Mesothelial cell of epicardium (in vitro differentiated cells): ENCODE measurements at regions not wholly inside any gene's neighbourhood (a gene's known extent, or its start where the extent isn't known, plus 50 kb on each side); places are given as distances from the start of the nearest gene placed in this dataset.

Experiments
- DNase-seq, 2 experiments: peaks; one replicate each; pipeline ENCODE4 v3.0.0; 2021; ENCODE audit warnings: low spot score in 2 of 2; ENCODE audit not compliant: unreplicated experiment in 2 of 2
- H3K27ac Mint-ChIP-seq: 2 replicates; pipeline ENCODE4 v1.8.0; 2021; ENCODE audit warnings: mixed read lengths
- H3K27me3 Mint-ChIP-seq: 2 replicates; pipeline ENCODE4 v1.8.0; 2021; ENCODE audit warnings: low read depth, mixed read lengths
- H3K36me3 Mint-ChIP-seq: 2 replicates; pipeline ENCODE4 v1.8.0; 2021; ENCODE audit warnings: mixed read lengths
- H3K4me1 Mint-ChIP-seq: 2 replicates; pipeline ENCODE4 v1.8.0; 2021; ENCODE audit warnings: mixed read lengths
- H3K4me3 Mint-ChIP-seq: 2 replicates; pipeline ENCODE4 v1.8.0; 2021; ENCODE audit warnings: mild to moderate bottlenecking, moderate library complexity, mixed read lengths
- H3K9me3 Mint-ChIP-seq: 2 replicates; pipeline ENCODE4 v1.8.0; 2021; ENCODE audit warnings: mixed read lengths
- TF ChIP-seq, protein P1 (sequence below): fragments of 200-600 bp; sonication (generic); IDR thresholded peaks from one replicate; pipeline ENCODE4 v1.5.0; 2021; ENCODE audit warnings: antibody characterized with exemption; ENCODE audit not compliant: unreplicated experiment

GRCh38 chr5:12840972-12841371 is 936.7 kb upstream of the CTNND2 start:
- peaks cover 26% of the 10 kb centered on the region for H3K27me3 Mint-ChIP-seq

DNA sequence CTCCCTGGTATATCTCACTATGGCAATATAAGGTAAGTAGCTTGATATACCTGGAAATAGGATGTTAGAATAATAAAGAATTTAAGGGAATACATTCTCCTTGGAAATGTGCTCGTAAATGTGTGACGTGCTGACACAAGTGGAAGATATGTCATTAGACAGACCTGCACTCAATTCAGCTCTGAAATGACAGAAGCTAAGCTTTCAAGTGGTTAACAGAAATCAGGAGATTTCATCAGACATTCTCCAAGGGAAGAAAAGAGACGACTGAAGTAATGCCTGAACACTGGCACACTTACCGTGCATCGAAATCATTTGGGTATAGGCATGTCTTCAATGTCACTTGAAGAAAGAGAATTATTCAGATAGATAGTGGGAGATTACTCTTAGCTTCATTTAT is 933.3 kb upstream of the CTNND2 start:
- Mint-ChIP-seq H3K36me3 (no peaks in the 10 kb centered on the region), H3K4me3 (no peak overlapping the region), H3K4me1 (no peaks in the 10 kb centered on the region), H3K27ac (no peak overlapping the region), H3K27me3 (peaks cover 24% of the 10 kb centered on the region), H3K9me3 (no peaks in the 10 kb centered on the region)
- TF ChIP-seq, protein P1, sequence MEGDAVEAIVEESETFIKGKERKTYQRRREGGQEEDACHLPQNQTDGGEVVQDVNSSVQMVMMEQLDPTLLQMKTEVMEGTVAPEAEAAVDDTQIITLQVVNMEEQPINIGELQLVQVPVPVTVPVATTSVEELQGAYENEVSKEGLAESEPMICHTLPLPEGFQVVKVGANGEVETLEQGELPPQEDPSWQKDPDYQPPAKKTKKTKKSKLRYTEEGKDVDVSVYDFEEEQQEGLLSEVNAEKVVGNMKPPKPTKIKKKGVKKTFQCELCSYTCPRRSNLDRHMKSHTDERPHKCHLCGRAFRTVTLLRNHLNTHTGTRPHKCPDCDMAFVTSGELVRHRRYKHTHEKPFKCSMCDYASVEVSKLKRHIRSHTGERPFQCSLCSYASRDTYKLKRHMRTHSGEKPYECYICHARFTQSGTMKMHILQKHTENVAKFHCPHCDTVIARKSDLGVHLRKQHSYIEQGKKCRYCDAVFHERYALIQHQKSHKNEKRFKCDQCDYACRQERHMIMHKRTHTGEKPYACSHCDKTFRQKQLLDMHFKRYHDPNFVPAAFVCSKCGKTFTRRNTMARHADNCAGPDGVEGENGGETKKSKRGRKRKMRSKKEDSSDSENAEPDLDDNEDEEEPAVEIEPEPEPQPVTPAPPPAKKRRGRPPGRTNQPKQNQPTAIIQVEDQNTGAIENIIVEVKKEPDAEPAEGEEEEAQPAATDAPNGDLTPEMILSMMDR, result no peak
- no peak for DNase-seq

More at GRCh38 chr5:12840972-12841371, 936.7 kb upstream of the CTNND2 start:
- Mint-ChIP-seq H3K27ac (no peak overlapping the region), H3K4me3 (no peak overlapping the region), H3K4me1 (no peaks in the 10 kb centered on the region), H3K36me3 (no peaks in the 10 kb centered on the region), H3K9me3 (no peaks in the 10 kb centered on the region)
- TF ChIP-seq, protein P1, result no peak
- DNase-seq, result no peak

DNA sequence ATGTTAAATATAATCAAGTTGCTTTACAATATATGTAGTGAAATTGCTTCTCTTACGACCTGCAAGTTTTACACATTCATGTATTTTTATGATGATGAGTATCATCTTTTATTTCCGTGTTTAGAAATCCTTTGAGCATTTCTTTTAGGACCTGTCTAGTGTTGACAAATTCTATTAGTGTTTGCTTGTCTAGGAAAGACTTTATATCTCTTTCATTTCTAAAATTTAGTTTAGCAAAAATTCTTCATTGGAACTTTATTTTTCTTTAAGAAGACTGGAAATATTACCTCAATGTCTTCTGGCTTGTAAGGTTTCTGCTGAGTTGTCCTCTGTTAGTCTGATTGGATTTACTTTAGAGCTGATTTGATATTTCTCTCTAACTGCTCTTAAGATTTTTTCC is 920.9 kb upstream of the CTNND2 start:
- Mint-ChIP-seq H3K36me3 (peaks cover 2% of the 10 kb centered on the region), H3K27me3 (no peaks in the 10 kb centered on the region), H3K4me3 (no peak overlapping the region), H3K9me3 (peaks cover 57% of the 10 kb centered on the region), H3K4me1 (no peaks in the 10 kb centered on the region), H3K27ac (no peak overlapping the region)
- DNase-seq, result no peak
- TF ChIP-seq, protein P1, result no peak

- H3K36me3 Mint-ChIP-seq, result no peaks in the 10 kb centered on the region
- H3K4me3 Mint-ChIP-seq, result no peak overlapping the region
- DNase-seq, result no peak
- H3K9me3 Mint-ChIP-seq, result no peaks in the 10 kb centered on the region
- no peak overlapping the region for H3K27ac Mint-ChIP-seq
- TF ChIP-seq, protein P1, result no peak
- H3K4me1 Mint-ChIP-seq, result no peaks in the 10 kb centered on the region
- H3K27me3 Mint-ChIP-seq, result peaks cover 4% of the 10 kb centered on the region
Observed at GRCh38 chr5:12805165-12805698, 901.0 kb upstream of the CTNND2 start.

- DNase-seq, result no peak
- Mint-ChIP-seq H3K36me3 (no peaks in the 10 kb centered on the region), H3K27me3 (no peaks in the 10 kb centered on the region), H3K27ac (no peak overlapping the region), H3K4me3 (no peak overlapping the region), H3K4me1 (no peaks in the 10 kb centered on the region), H3K9me3 (peaks cover 14% of the 10 kb centered on the region)
- TF ChIP-seq, protein P1, result no peak
Observed at GRCh38 chr5:12799165-12799564, 894.9 kb upstream of the CTNND2 start.

DNA sequence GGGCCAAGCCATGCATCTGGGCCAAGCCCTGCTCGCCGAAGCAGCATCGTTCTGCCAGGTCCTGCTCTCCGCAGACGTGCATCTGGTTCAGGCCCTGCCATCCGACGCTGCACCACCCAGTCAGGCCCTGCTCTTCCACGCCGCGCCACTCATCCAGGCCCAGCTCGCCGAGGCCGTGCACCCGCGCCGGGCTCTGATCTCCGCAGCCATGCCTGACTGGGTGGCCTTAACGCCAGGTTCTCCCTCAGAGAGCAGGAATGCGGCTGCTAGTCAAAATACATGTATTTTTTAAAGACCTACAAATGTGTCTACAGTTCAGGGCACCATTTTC is 891.1 kb upstream of the CTNND2 start:
- TF ChIP-seq, protein P1, result no peak
- Mint-ChIP-seq H3K27me3 (no peaks in the 10 kb centered on the region), H3K4me1 (no peaks in the 10 kb centered on the region), H3K27ac (no peak overlapping the region), H3K36me3 (no peaks in the 10 kb centered on the region), H3K9me3 (peaks cover 14% of the 10 kb centered on the region), H3K4me3 (no peak overlapping the region)
- DNase-seq, result no peak
